ENCODE measurements at regions not wholly inside any gene's neighbourhood (a gene's known extent, or its start where the extent isn't known, plus 50 kb on each side); places are given as distances from the start of the nearest gene placed in this dataset.

DNA sequence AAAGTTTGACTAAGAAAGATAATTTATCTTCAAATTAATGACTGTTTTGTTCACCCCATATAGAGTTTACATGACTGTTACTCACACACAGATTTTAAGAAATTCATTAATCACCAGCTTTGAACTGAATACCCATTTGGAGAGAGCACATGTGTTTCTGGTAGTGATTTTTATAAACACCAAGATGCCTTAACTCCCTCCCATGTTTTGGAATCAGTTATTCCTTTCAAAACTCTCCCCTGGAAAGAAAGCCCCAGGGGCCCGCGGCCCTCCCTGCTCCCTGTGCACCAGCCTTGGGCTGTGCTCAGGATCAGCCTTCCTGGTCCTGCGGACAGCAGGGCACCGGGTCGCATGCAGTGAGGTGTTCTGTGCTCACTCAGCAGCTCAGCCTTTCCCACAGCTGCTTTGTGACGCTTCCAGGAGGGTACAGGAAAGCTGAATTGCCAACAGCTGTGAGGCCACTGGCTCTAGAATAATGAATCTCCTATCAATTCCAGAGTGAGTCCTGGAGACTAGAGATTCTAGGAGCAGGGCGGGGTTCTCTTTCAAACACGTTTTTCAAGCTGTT is 483.2 kb downstream of the EFNB2 start:
- Histone ChIP-seq H3K4me1 (ENCODE audit: control insufficient read depth, insufficient read depth, low read length, poor library complexity, severe bottlenecking) (no peaks in the 10 kb centered on the region), H3K36me3 (ENCODE audit: control insufficient read depth, insufficient read depth, low read length) (no peaks in the 10 kb centered on the region), H3K9me3 (ENCODE audit: control insufficient read depth, low read length) (no peaks in the 10 kb centered on the region), H3K4me3 (ENCODE audit: insufficient read depth, low read depth, low read length, poor library complexity, severe bottlenecking) (no peak overlapping the region), H3K27ac (ENCODE audit: insufficient read depth, low read length, poor library complexity, severe bottlenecking) (no peak overlapping the region), H3K27me3 (replicated peaks; ENCODE audit: control insufficient read depth, insufficient read depth, low read length, poor library complexity, severe bottlenecking) (no peaks in the 10 kb centered on the region)
- no peak for DNase-seq

DNA sequence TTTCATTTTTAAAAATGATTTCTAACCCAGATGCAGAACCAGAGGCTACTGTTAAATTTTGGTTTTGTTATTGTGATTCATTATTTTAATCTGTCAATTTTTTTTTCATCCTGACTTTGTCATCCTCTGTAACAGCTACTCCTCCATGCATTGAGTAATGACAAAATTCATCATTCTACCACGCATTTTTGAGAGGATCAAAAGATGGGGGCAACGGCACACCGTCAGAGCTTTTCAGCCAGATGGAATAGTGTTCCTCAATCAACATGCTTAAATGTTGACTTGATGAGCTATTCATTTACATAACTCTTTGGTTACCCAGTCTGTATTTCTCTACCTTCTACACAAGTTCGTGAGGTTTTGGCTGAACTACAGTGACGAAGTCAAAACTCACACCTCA is 486.3 kb downstream of the EFNB2 start:
- H3K27me3 ChIP-seq (replicated peaks; ENCODE audit: control insufficient read depth, insufficient read depth, low read length, poor library complexity, severe bottlenecking), result no peaks in the 10 kb centered on the region
- no peak for DNase-seq
- no peaks in the 10 kb centered on the region for H3K36me3 ChIP-seq (ENCODE audit: control insufficient read depth, insufficient read depth, low read length)
- no peaks in the 10 kb centered on the region for H3K4me1 ChIP-seq (ENCODE audit: control insufficient read depth, insufficient read depth, low read length, poor library complexity, severe bottlenecking)
- H3K27ac ChIP-seq (ENCODE audit: insufficient read depth, low read length, poor library complexity, severe bottlenecking), result no peak overlapping the region
- no peaks in the 10 kb centered on the region for H3K9me3 ChIP-seq (ENCODE audit: control insufficient read depth, low read length)
- H3K4me3 ChIP-seq (ENCODE audit: insufficient read depth, low read depth, low read length, poor library complexity, severe bottlenecking), result no peak overlapping the region

GRCh38 chr13:106048386-106048785 is 487.1 kb downstream of the EFNB2 start:
- H3K27me3 ChIP-seq (replicated peaks; ENCODE audit: control insufficient read depth, insufficient read depth, low read length, poor library complexity, severe bottlenecking), result no peaks in the 10 kb centered on the region
- no peaks in the 10 kb centered on the region for H3K36me3 ChIP-seq (ENCODE audit: control insufficient read depth, insufficient read depth, low read length)
- no peak for DNase-seq
- H3K27ac ChIP-seq (ENCODE audit: insufficient read depth, low read length, poor library complexity, severe bottlenecking), result no peak overlapping the region
- no peaks in the 10 kb centered on the region for H3K4me1 ChIP-seq (ENCODE audit: control insufficient read depth, insufficient read depth, low read length, poor library complexity, severe bottlenecking)
- H3K9me3 ChIP-seq (ENCODE audit: control insufficient read depth, low read length), result no peaks in the 10 kb centered on the region
- no peak overlapping the region for H3K4me3 ChIP-seq (ENCODE audit: insufficient read depth, low read depth, low read length, poor library complexity, severe bottlenecking)

- Histone ChIP-seq H3K9me3 (ENCODE audit: control insufficient read depth, low read length) (no peaks in the 10 kb centered on the region), H3K27ac (ENCODE audit: insufficient read depth, low read length, poor library complexity, severe bottlenecking) (no peak overlapping the region), H3K36me3 (ENCODE audit: control insufficient read depth, insufficient read depth, low read length) (no peaks in the 10 kb centered on the region), H3K4me1 (ENCODE audit: control insufficient read depth, insufficient read depth, low read length, poor library complexity, severe bottlenecking) (no peaks in the 10 kb centered on the region), H3K4me3 (ENCODE audit: insufficient read depth, low read depth, low read length, poor library complexity, severe bottlenecking) (no peak overlapping the region), H3K27me3 (replicated peaks; ENCODE audit: control insufficient read depth, insufficient read depth, low read length, poor library complexity, severe bottlenecking) (no peaks in the 10 kb centered on the region)
- no peak for DNase-seq
Observed at GRCh38 chr13:106047859-106048258, 487.6 kb downstream of the EFNB2 start.

DNA sequence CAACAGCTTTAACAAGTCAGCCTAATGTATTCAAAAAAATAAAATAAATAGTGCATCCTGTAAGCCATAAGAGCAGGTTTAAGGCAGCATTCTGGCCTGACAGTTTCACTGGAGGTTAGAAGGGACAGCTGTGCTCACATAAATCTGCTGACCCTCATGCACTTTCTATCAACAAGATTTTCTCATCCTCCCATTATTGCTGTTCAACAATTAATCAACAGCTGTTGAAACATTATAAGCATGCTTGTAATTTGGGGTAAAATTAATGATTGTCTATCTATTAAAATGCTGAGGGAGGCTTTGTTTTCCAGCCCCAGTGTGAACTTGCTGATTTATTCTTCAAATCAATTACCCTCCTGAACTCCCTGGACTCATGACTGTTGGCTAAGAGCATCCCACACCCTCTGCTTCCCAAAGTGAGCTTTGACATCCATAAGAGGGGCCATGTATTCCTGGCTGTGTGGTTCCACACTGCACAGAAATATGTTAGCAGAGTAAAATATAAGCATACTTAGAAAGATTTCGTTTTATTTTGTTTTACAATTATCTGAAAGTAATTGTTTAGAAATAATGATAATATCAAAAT is 492.4 kb downstream of the EFNB2 start:
- H3K4me1 ChIP-seq (ENCODE audit: control insufficient read depth, insufficient read depth, low read length, poor library complexity, severe bottlenecking), result no peaks in the 10 kb centered on the region
- H3K9me3 ChIP-seq (ENCODE audit: control insufficient read depth, low read length), result no peaks in the 10 kb centered on the region
- H3K27me3 ChIP-seq (replicated peaks; ENCODE audit: control insufficient read depth, insufficient read depth, low read length, poor library complexity, severe bottlenecking), result no peaks in the 10 kb centered on the region
- no peak overlapping the region for H3K27ac ChIP-seq (ENCODE audit: insufficient read depth, low read length, poor library complexity, severe bottlenecking)
- H3K36me3 ChIP-seq (ENCODE audit: control insufficient read depth, insufficient read depth, low read length), result no peaks in the 10 kb centered on the region
- DNase-seq, result no peak
- no peak overlapping the region for H3K4me3 ChIP-seq (ENCODE audit: insufficient read depth, low read depth, low read length, poor library complexity, severe bottlenecking)

- DNase-seq, result no peak
- no peak overlapping the region for H3K27ac ChIP-seq (ENCODE audit: insufficient read depth, low read length, poor library complexity, severe bottlenecking)
- no peaks in the 10 kb centered on the region for H3K27me3 ChIP-seq (replicated peaks; ENCODE audit: control insufficient read depth, insufficient read depth, low read length, poor library complexity, severe bottlenecking)
- no peaks in the 10 kb centered on the region for H3K4me1 ChIP-seq (ENCODE audit: control insufficient read depth, insufficient read depth, low read length, poor library complexity, severe bottlenecking)
- H3K4me3 ChIP-seq (ENCODE audit: insufficient read depth, low read depth, low read length, poor library complexity, severe bottlenecking), result no peak overlapping the region
- H3K9me3 ChIP-seq (ENCODE audit: control insufficient read depth, low read length), result no peaks in the 10 kb centered on the region
- H3K36me3 ChIP-seq (ENCODE audit: control insufficient read depth, insufficient read depth, low read length), result no peaks in the 10 kb centered on the region
Observed at GRCh38 chr13:106041445-106041844, 494.0 kb downstream of the EFNB2 start.

DNA sequence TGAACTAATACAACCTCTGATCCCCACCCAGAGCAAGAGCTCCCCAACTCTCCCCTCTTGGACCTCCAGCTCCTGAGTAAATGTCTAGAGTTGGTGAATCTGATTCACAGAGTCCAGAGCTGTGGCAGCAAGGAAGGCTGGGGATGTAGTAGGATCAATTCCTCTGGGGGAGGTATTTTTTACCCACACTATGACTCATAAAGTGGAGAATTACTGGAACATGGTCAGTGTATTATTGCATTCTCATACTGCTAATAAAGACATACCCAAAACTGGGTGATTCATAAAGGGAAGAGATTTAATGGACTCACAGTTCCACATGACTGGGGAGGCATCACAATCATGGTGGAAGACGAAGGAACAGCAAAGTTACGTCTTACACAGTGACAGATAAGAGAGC is 496.7 kb downstream of the EFNB2 start:
- Histone ChIP-seq H3K27ac (ENCODE audit: insufficient read depth, low read length, poor library complexity, severe bottlenecking) (no peak overlapping the region), H3K4me1 (ENCODE audit: control insufficient read depth, insufficient read depth, low read length, poor library complexity, severe bottlenecking) (no peaks in the 10 kb centered on the region), H3K4me3 (ENCODE audit: insufficient read depth, low read depth, low read length, poor library complexity, severe bottlenecking) (no peak overlapping the region), H3K27me3 (replicated peaks; ENCODE audit: control insufficient read depth, insufficient read depth, low read length, poor library complexity, severe bottlenecking) (no peaks in the 10 kb centered on the region), H3K9me3 (ENCODE audit: control insufficient read depth, low read length) (no peaks in the 10 kb centered on the region), H3K36me3 (ENCODE audit: control insufficient read depth, insufficient read depth, low read length) (no peaks in the 10 kb centered on the region)
- no peak for DNase-seq

DNA sequence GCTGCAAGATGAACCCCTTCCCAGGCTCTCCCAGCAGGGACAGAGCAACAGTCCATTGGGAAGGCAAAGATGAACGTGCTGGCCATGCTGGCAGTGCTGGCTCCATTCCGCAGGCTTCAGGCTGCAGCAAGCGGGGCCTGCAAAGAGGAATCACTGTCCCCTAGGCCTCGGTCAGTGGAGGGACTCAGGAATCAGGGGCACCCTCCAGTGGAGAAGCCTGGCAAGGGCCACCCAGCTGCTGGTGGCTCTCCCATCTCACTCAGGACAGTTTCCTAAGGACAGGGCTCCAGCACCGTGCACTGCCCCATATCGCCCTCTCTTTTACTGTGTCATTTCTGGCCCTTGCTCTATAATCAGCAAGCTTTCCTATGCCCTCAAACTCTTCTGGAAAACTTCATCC is 498.6 kb downstream of the EFNB2 start:
- H3K27ac ChIP-seq (ENCODE audit: insufficient read depth, low read length, poor library complexity, severe bottlenecking), result no peak overlapping the region
- H3K36me3 ChIP-seq (ENCODE audit: control insufficient read depth, insufficient read depth, low read length), result no peaks in the 10 kb centered on the region
- H3K9me3 ChIP-seq (ENCODE audit: control insufficient read depth, low read length), result no peaks in the 10 kb centered on the region
- no peak for DNase-seq
- no peaks in the 10 kb centered on the region for H3K27me3 ChIP-seq (replicated peaks; ENCODE audit: control insufficient read depth, insufficient read depth, low read length, poor library complexity, severe bottlenecking)
- no peaks in the 10 kb centered on the region for H3K4me1 ChIP-seq (ENCODE audit: control insufficient read depth, insufficient read depth, low read length, poor library complexity, severe bottlenecking)
- no peak overlapping the region for H3K4me3 ChIP-seq (ENCODE audit: insufficient read depth, low read depth, low read length, poor library complexity, severe bottlenecking)

GRCh38 chr13:106034201-106034600 is 501.3 kb downstream of the EFNB2 start:
- Histone ChIP-seq H3K27ac (ENCODE audit: insufficient read depth, low read length, poor library complexity, severe bottlenecking) (no peak overlapping the region), H3K27me3 (replicated peaks; ENCODE audit: control insufficient read depth, insufficient read depth, low read length, poor library complexity, severe bottlenecking) (no peaks in the 10 kb centered on the region), H3K4me3 (ENCODE audit: insufficient read depth, low read depth, low read length, poor library complexity, severe bottlenecking) (no peak overlapping the region), H3K9me3 (ENCODE audit: control insufficient read depth, low read length) (no peaks in the 10 kb centered on the region), H3K36me3 (ENCODE audit: control insufficient read depth, insufficient read depth, low read length) (no peaks in the 10 kb centered on the region), H3K4me1 (ENCODE audit: control insufficient read depth, insufficient read depth, low read length, poor library complexity, severe bottlenecking) (no peaks in the 10 kb centered on the region)
- no peak for DNase-seq

GRCh38 chr13:106033659-106034058 is 501.8 kb downstream of the EFNB2 start:
- Histone ChIP-seq H3K4me3 (ENCODE audit: insufficient read depth, low read depth, low read length, poor library complexity, severe bottlenecking) (no peak overlapping the region), H3K27me3 (replicated peaks; ENCODE audit: control insufficient read depth, insufficient read depth, low read length, poor library complexity, severe bottlenecking) (no peaks in the 10 kb centered on the region), H3K9me3 (ENCODE audit: control insufficient read depth, low read length) (no peaks in the 10 kb centered on the region), H3K27ac (ENCODE audit: insufficient read depth, low read length, poor library complexity, severe bottlenecking) (no peak overlapping the region), H3K4me1 (ENCODE audit: control insufficient read depth, insufficient read depth, low read length, poor library complexity, severe bottlenecking) (no peaks in the 10 kb centered on the region), H3K36me3 (ENCODE audit: control insufficient read depth, insufficient read depth, low read length) (no peaks in the 10 kb centered on the region)
- no peak for DNase-seq
